ENCODE measurements at regions not wholly inside any gene's neighbourhood (a gene's known extent, or its start where the extent isn't known, plus 50 kb on each side); places are given as distances from the start of the nearest gene placed in this dataset.

GRCh38 chr2:126774761-126775160 is 118.8 kb downstream of the GYPC start:
- no peak for DNase-seq

- no peak for DNase-seq
Measured at GRCh38 chr2:126775300-126775985, 119.5 kb downstream of the GYPC start.

GRCh38 chr2:126776255-126776654 is 120.3 kb downstream of the GYPC start:
- no peak for DNase-seq

GRCh38 chr2:126776692-126777619 is 121.0 kb downstream of the GYPC start:
- DNase-seq = peak; percentile 80 to 82

GRCh38 chr2:126777620-126777978 is 121.1 kb upstream of the TEX51 start:
- DNase-seq = no peak

GRCh38 chr2:126778561-126779501 is 119.9 kb upstream of the TEX51 start:
- no peak for DNase-seq

- no peak for DNase-seq
Measured at GRCh38 chr2:126781206-126781605, 117.5 kb upstream of the TEX51 start.

GRCh38 chr2:126781806-126782205 is 116.9 kb upstream of the TEX51 start:
- DNase-seq = no peak

- DNase-seq = no peak
Measured at GRCh38 chr2:126782648-126783047, 116.0 kb upstream of the TEX51 start.

GRCh38 chr2:126783341-126783740 is 115.3 kb upstream of the TEX51 start:
- DNase-seq = no peak

GRCh38 chr2:126784045-126784444 is 114.6 kb upstream of the TEX51 start:
- DNase-seq = no peak

GRCh38 chr2:126784621-126785020 is 114.1 kb upstream of the TEX51 start:
- no peak for DNase-seq

GRCh38 chr2:126785236-126785635 is 113.5 kb upstream of the TEX51 start:
- DNase-seq = no peak

- DNase-seq = no peak
Measured at GRCh38 chr2:126785862-126786261, 112.8 kb upstream of the TEX51 start.

GRCh38 chr2:126786765-126787164 is 111.9 kb upstream of the TEX51 start:
- DNase-seq = no peak

- no peak for DNase-seq
Measured at GRCh38 chr2:126787289-126787688, 111.4 kb upstream of the TEX51 start.

- DNase-seq = no peak
Measured at GRCh38 chr2:126788113-126788512, 110.6 kb upstream of the TEX51 start.

GRCh38 chr2:126788652-126789051 is 110.0 kb upstream of the TEX51 start:
- DNase-seq = no peak

- DNase-seq = no peak
Measured at GRCh38 chr2:126790987-126791780, 107.5 kb upstream of the TEX51 start.

- DNase-seq = no peak
Measured at GRCh38 chr2:126792186-126792585, 106.5 kb upstream of the TEX51 start.

- DNase-seq = no peak
Measured at GRCh38 chr2:126792993-126793392, 105.7 kb upstream of the TEX51 start.

Measured in stimulated activated CD4-positive, alpha-beta T cell treated with anti-CD3 and anti-CD28 coated beads, Interleukin-2, amount 100 ng/mL, for 48 hours (primary cell).